Right lobe of liver (tissue), 4 donors: ENCODE measurements at regions not wholly inside any gene's neighbourhood (a gene's known extent, or its start where the extent isn't known, plus 50 kb on each side); places are given as distances from the start of the nearest gene placed in this dataset.

ENCODE experiments used
- POLR2A ChIP-seq: fragments of 450-650 bp; IDR thresholded peaks from one replicate; pipeline ENCODE4 v1.6.1; 2017; ENCODE audit warnings: antibody characterized with exemption, mild to moderate bottlenecking
- TF ChIP-seq, protein P1 (sequence below), 4 donors: fragments of 200-600 bp in 3 of 4; fragments of 450-650 bp in 1 of 4; IDR thresholded peaks; one replicate each; pipeline versions ENCODE4 v1.5.1 to v1.8.0; 2016 to 2022; ENCODE audit warnings: antibody characterized with exemption in 4 of 4, mild to moderate bottlenecking in 2 of 4
- donor health status: DM: no; HTN: no; CAD: no.
- donor health status: DM: no; HTN: no; CAD: no.
- donor health status: DM: no; HTN: yes; CAD: no.

DNA sequence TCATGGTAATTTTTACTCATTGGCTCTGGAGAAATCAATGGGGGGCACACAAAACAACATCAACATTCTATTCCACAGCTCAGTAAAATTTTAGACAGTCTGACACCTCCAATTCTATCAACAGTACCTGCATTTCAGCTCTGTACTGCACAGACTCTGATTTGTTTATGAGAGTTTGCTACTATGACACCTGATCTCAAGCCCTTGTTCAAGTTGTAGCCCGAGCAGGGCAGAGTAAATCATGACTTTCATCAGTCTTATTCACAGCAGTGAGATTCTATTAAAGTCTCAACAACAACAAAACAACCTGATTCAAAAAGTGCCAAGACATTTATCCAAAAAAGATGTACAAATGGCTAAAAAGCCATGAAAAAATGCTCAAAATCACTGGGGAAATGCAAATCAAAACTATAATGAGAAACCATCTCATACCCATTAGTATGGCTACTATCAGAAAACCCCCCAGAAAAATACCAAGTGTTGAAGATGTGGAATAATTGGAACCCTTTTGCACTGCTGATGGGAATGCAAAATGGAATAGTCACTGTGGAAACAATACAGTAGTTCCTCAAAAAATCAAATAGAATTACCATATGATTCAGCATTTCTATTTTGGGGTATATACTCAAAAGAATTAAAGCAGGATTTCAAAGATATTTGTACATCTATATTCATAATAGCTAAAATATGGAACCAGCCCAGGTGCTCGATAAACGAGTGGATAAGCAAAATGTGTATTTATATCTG, 71.7 kb upstream of the RBMS1 start:
- TF ChIP-seq, protein P1, sequence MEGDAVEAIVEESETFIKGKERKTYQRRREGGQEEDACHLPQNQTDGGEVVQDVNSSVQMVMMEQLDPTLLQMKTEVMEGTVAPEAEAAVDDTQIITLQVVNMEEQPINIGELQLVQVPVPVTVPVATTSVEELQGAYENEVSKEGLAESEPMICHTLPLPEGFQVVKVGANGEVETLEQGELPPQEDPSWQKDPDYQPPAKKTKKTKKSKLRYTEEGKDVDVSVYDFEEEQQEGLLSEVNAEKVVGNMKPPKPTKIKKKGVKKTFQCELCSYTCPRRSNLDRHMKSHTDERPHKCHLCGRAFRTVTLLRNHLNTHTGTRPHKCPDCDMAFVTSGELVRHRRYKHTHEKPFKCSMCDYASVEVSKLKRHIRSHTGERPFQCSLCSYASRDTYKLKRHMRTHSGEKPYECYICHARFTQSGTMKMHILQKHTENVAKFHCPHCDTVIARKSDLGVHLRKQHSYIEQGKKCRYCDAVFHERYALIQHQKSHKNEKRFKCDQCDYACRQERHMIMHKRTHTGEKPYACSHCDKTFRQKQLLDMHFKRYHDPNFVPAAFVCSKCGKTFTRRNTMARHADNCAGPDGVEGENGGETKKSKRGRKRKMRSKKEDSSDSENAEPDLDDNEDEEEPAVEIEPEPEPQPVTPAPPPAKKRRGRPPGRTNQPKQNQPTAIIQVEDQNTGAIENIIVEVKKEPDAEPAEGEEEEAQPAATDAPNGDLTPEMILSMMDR (IDR thresholded peaks at IDR 0.05), result no peak
- TF ChIP-seq POLR2A, result no peak
